Loucy (cell line): ENCODE measurements at regions not wholly inside any gene's neighbourhood (a gene's known extent, or its start where the extent isn't known, plus 50 kb on each side); places are given as distances from the start of the nearest gene placed in this dataset.

Experiments
- H2AFZ ChIP-seq: fragments of 200-600 bp; sonication (generic); 2 replicates; pipeline ENCODE4 v1.6.0; 2016; ENCODE audit warnings: antibody characterized with exemption, mild to moderate bottlenecking, low read length, moderate library complexity
- H3F3A ChIP-seq: fragments of 200-600 bp; 2 replicates; pipeline ENCODE4 v1.6.0; 2016; ENCODE audit warnings: antibody characterized with exemption, low read depth, mild to moderate bottlenecking
- H3K27me3 ChIP-seq: fragments of 200-600 bp; sonication (generic); 2 replicates; pipeline ENCODE4 v1.6.1; 2014; ENCODE audit warnings: low read length, mild to moderate bottlenecking; ENCODE audit not compliant: insufficient read depth, poor library complexity, severe bottlenecking
- H3K36me3 ChIP-seq: fragments of 200-600 bp; sonication (generic); 2 replicates; pipeline ENCODE4 v1.6.1; 2016; ENCODE audit warnings: low read length; ENCODE audit not compliant: insufficient read depth
- H3K4me1 ChIP-seq: fragments of 200-600 bp; sonication (generic); 2 replicates; pipeline ENCODE4 v1.5.1; 2014; ENCODE audit warnings: low read length, mild to moderate bottlenecking; ENCODE audit not compliant: insufficient read depth, poor library complexity, severe bottlenecking
- H3K4me2 ChIP-seq: fragments of 200-600 bp; sonication (generic); 2 replicates; pipeline ENCODE4 v1.6.0; 2014; ENCODE audit warnings: antibody characterized with exemption, low read length, low read depth, mild to moderate bottlenecking; ENCODE audit not compliant: poor library complexity, severe bottlenecking
- H3K4me3 ChIP-seq: fragments of 200-600 bp; sonication (generic); 2 replicates; pipeline ENCODE4 v1.5.1; 2014; ENCODE audit warnings: low read length, mild to moderate bottlenecking, mixed read lengths; ENCODE audit not compliant: poor library complexity, severe bottlenecking
- H3K79me2 ChIP-seq: fragments of 200-600 bp; sonication (generic); 2 replicates; pipeline ENCODE4 v1.6.1; 2014; ENCODE audit warnings: low read length; ENCODE audit not compliant: insufficient read depth
- H3K9ac ChIP-seq: fragments of 200-600 bp; sonication (generic); 2 replicates; pipeline ENCODE4 v1.6.0; 2014; ENCODE audit warnings: mild to moderate bottlenecking, low read depth, low read length, moderate library complexity; ENCODE audit not compliant: poor library complexity, severe bottlenecking
- H3K9me2 ChIP-seq: fragments of 200-600 bp; sonication (generic); replicated peaks from 2 replicates; pipeline ENCODE4 v1.6.1; 2016; ENCODE audit warnings: low read depth, low read length, mixed read lengths
- H3K9me3 ChIP-seq: fragments of 200-600 bp; sonication (generic); 2 replicates; pipeline ENCODE4 v1.6.1; 2014; ENCODE audit warnings: mild to moderate bottlenecking, antibody characterized with exemption, low read length, low read depth; ENCODE audit not compliant: insufficient read depth
- H4K20me1 ChIP-seq: fragments of 200-600 bp; sonication (generic); 2 replicates; pipeline ENCODE4 v1.6.0; 2014; ENCODE audit warnings: antibody characterized with exemption, low read length, mild to moderate bottlenecking; ENCODE audit not compliant: insufficient read depth, poor library complexity, severe bottlenecking
- CTCF ChIP-seq: fragments of 200-600 bp; sonication (generic); conservative IDR thresholded peaks from 2 replicates; pipeline ENCODE4 v1.5.1; 2014; ENCODE audit warnings: mild to moderate bottlenecking, antibody characterized with exemption, low read length
- EZH2phosphoT487 ChIP-seq: fragments of 200-600 bp; IDR thresholded peaks from 2 replicates; pipeline ENCODE4 v1.6.1; 2018; ENCODE audit warnings: antibody characterized with exemption, mild to moderate bottlenecking, moderate library complexity, borderline replicate concordance

GRCh38 chr14:39668449-39668848 is 236.2 kb upstream of the FBXO33 start:
- H3K4me3 ChIP-seq = no peak overlapping the region
- H3K9me3 ChIP-seq = no peaks in the 10 kb centered on the region
- no peak overlapping the region for H2AFZ ChIP-seq
- no peaks in the 10 kb centered on the region for H4K20me1 ChIP-seq
- no peaks in the 10 kb centered on the region for H3K27me3 ChIP-seq
- no peaks in the 10 kb centered on the region for H3K79me2 ChIP-seq
- no peak overlapping the region for H3K9ac ChIP-seq
- H3K36me3 ChIP-seq = no peaks in the 10 kb centered on the region
- H3F3A ChIP-seq = no peaks in the 10 kb centered on the region
- 0 out of 2 replicates have a peak, but pooled peaks cover 3% of the 10 kb centered on the region for H3K9me2 ChIP-seq
- H3K4me1 ChIP-seq = no peaks in the 10 kb centered on the region
- TF ChIP-seq EZH2phosphoT487 = no peak
- no peak for TF ChIP-seq CTCF
- H3K4me2 ChIP-seq = no peak overlapping the region

DNA sequence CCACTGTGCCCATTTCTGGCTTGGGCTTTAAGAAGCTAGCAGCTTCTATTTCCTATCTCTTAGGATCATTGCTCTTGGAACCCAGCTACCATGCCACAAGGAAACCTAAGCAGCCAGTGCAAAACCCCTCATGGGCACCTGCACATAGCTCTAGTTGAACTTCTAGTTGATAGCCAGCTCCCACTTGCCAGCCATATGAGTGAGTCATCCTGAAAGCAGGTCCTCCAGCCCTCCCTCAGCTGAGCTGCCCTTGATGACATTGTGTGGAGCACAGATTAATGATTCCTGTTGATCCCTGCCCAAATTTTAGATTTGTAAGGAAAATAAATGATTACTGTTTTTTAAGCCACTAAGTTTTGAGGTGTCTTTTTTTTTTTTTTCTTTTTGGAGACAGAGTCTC is 234.2 kb upstream of the FBXO33 start:
- Histone ChIP-seq H3K36me3 (no peaks in the 10 kb centered on the region), H4K20me1 (no peaks in the 10 kb centered on the region), H3K4me1 (no peaks in the 10 kb centered on the region), H3K79me2 (no peaks in the 10 kb centered on the region), H3K4me3 (no peak overlapping the region), H2AFZ (no peak overlapping the region), H3K9ac (no peak overlapping the region), H3K9me3 (no peaks in the 10 kb centered on the region), H3F3A (no peaks in the 10 kb centered on the region), H3K9me2 (0 out of 2 replicates have a peak, but pooled peaks cover 3% of the 10 kb centered on the region), H3K4me2 (no peak overlapping the region), H3K27me3 (no peaks in the 10 kb centered on the region)
- TF ChIP-seq CTCF (no peak), EZH2phosphoT487 (no peak)

GRCh38 chr14:39665075-39665475 is 232.8 kb upstream of the FBXO33 start:
- H4K20me1 ChIP-seq = no peaks in the 10 kb centered on the region
- no peak for TF ChIP-seq CTCF
- no peak for TF ChIP-seq EZH2phosphoT487
- H3F3A ChIP-seq = no peaks in the 10 kb centered on the region
- H2AFZ ChIP-seq = no peak overlapping the region
- H3K9me3 ChIP-seq = no peaks in the 10 kb centered on the region
- no peak overlapping the region for H3K4me3 ChIP-seq
- H3K9me2 ChIP-seq = 0 out of 2 replicates have a peak, but pooled peaks cover 3% of the 10 kb centered on the region
- no peaks in the 10 kb centered on the region for H3K79me2 ChIP-seq
- no peak overlapping the region for H3K9ac ChIP-seq
- H3K4me1 ChIP-seq = no peaks in the 10 kb centered on the region
- H3K4me2 ChIP-seq = no peak overlapping the region
- no peaks in the 10 kb centered on the region for H3K27me3 ChIP-seq
- no peaks in the 10 kb centered on the region for H3K36me3 ChIP-seq
